ENCODE measurements at regions not wholly inside any gene's neighbourhood (a gene's known extent, or its start where the extent isn't known, plus 50 kb on each side); places are given as distances from the start of the nearest gene placed in this dataset.

DNA sequence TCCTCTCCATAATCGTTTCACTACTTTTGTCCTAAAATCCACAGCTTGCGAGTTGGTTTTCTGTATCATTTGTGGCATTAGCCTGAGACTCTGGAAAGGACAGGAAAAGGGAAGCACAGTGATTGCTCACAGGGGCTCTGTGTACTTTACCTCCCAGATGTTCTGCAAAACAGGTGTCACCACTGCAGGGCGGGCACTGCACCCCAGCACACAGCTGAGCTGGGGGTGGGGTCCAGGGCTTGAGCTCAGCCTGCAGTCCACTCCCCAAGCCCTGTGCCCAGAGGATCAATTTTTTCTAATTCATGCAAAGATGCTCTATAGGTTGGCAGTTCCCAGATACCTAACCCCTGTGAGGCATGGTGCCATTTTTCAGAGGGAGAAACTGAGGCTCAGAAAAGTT lies 119.4 kb upstream of the GLI2 start:
- FAIRE-seq: no peak

DNA sequence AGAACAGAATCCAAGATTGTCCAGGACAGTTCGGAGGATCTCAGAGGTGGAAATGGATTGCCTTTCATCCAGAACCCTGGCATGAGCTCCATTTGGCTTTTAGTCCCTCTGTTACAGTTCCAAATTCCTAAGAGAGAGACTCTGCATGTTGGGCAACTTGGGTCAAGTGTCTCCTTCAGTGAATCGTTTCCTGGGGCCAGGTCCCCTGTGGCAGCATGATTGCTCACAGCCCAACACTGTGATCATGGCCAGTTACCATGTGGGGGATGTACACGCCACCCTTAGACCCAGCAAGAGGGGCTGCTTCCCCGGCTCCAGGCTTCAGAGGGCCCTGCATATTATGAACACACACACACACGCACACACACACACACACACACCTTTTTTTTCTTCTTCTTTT lies 118.6 kb upstream of the GLI2 start:
- no peak for FAIRE-seq

DNA sequence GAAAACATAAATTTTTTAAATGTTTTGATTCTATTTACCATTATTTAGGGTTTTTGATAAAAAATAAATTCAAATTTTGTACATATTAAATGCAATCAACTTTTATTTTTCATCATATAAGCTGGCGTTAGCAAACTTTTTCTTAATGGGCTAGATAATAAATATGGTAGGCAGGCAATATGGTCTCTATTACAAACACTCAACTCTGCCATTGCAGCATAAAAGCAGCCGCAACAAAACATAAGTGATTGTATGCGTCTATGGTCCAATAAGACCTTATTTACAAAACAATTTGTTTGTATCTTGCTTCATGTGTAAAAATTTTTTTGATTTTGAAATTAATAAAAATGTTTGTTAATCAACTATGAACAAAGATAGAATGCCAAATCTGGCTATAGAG lies 116.8 kb upstream of the GLI2 start:
- FAIRE-seq: peak; percentile 87

GRCh38 chr2:120619579-120619978 lies 116.1 kb upstream of the GLI2 start:
- no peak for FAIRE-seq

GRCh38 chr2:120620025-120620793 lies 115.5 kb upstream of the GLI2 start:
- no peak for FAIRE-seq

- FAIRE-seq: no peak
Measured at GRCh38 chr2:120622159-120622869, 113.4 kb upstream of the GLI2 start.

- FAIRE-seq: no peak
Measured at GRCh38 chr2:120622886-120623753, 112.5 kb upstream of the GLI2 start.

- no peak for FAIRE-seq
Measured at GRCh38 chr2:120624061-120624737, 111.5 kb upstream of the GLI2 start.

DNA sequence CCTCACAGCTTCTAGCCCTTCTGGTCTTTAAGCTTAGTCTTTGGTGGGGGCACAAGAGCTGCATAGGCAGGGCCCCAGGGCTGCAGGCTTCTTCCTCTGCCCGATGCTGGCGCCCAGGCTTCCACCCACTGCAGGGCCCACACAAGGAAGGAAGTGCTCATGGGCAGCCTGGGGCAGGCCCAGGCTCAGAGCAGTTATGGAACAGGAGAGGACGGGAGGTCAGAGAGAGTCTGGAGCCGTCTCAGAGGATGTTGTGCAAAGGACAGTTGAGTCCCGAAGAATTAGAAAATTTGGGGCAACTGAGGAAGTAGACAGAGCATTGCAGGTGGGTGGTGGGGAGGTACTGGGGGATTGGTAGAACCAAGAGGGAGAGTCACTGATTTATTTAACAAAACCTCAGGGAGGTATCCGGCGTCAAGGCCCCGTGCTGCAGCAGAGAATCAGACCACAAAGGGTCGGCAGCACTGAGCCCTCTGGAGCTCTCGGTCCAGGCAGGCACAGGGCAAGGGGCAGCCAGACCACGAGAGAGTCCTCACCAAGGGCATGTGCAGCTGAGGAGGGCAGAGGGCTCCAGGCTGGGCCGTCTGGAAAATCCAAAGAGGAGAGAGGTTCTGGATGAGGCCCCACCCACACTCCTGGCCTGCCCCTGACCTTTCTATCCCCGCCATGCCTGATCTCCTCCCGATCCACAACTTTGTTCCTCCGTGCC lies 110.8 kb upstream of the GLI2 start:
- FAIRE-seq: no peak

DNA sequence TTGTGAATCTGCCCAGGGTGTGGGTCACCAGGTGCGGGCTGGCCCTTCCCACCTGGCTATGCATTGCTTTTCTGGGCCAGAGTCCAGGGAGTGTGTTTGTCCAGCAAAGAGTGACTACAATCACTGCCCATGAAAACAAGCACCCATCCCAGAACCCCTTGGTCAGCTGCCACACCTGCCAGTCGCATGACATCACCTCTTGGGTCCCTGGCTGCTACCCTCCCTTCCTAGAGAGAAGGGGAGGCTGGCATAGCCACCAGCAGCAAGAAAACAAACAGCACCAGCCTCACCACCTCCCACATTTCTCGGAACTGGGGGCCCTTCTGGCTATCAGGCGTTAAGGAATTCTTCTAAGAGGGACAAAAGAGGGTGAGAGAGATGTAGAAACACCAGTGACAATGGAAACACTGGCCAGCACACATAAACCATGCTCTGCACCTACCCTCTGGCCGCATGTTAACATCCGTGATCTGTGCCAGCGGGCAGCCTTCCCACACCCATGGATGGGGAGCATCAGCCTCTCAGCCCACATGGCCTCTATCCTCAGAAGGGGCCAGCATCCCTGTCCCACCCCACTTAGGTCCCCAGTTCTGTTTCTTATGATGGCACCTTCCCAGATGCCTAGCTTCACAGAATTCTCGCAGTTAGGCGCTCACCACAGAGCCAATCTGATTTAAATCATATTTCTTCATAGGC lies 109.7 kb upstream of the GLI2 start:
- FAIRE-seq: no peak

- FAIRE-seq: no peak
Measured at GRCh38 chr2:120626566-120626965, 109.1 kb upstream of the GLI2 start.

GRCh38 chr2:120628248-120628647 lies 107.4 kb upstream of the GLI2 start:
- no peak for FAIRE-seq

- no peak for FAIRE-seq
Measured at GRCh38 chr2:120629241-120629895, 106.3 kb upstream of the GLI2 start.

GRCh38 chr2:120630031-120630701 lies 105.5 kb upstream of the GLI2 start:
- no peak for FAIRE-seq

DNA sequence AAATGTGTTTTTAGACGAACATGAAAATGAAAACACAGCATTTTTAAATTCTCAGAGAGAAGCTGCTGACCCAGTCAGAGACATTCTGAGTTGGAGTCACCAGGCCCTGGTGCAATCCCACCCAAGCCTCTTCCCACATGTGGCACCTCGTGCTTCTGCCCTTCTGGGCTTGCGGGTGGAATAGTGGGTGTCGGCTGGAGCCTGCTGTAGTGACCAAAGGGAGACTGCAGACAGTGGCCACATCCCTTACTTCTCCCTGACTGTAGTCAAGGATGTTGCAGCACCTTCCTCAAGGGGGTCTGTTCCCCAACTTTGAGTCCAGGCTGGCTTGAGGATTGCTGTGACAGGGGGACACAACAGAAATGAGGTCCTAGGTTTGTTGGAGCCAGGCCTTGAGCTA lies 104.4 kb upstream of the GLI2 start:
- no peak for FAIRE-seq

GRCh38 chr2:120631724-120632123 lies 103.9 kb upstream of the GLI2 start:
- FAIRE-seq: no peak

- FAIRE-seq: no peak
Measured at GRCh38 chr2:120632796-120633646, 102.6 kb upstream of the GLI2 start.

- FAIRE-seq: no peak
Measured at GRCh38 chr2:120634533-120634932, 101.1 kb upstream of the GLI2 start.

DNA sequence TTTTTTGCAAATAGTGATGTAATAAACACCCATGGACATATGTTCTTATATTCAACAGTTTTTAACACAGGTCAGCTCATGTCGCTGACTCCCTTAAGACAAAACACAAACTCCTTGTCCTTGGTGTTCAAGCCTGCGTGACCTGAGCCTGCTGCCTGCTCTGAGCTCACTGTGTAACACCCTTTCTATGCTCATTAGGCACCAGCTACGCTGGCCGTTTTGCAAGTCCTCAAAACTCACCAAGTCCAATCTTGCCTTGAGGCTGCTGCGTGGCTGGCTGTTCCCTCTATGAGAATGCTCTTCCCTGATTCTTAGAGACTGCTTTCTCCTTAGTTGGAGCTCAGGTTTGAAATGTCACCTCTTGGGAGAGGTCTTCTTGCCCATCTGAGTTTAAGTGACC lies 100.5 kb upstream of the GLI2 start:
- FAIRE-seq: no peak

GRCh38 chr2:120637847-120638246 lies 97.8 kb upstream of the GLI2 start:
- FAIRE-seq: no peak
